ENCODE measurements at regions not wholly inside any gene's neighbourhood (a gene's known extent, or its start where the extent isn't known, plus 50 kb on each side); places are given as distances from the start of the nearest gene placed in this dataset.

GRCh38 chr5:175096469-175097165, 347.4 kb downstream of the DRD1 start:
- no peak for TF ChIP-seq CTCF (conservative IDR thresholded peaks at IDR 0.05; ENCODE audit: low read depth, low read length)
- no peak for DNase-seq (ENCODE audit: low read depth)
- no peak overlapping the region for H3K4me3 ChIP-seq (ENCODE audit: low read length)

GRCh38 chr5:175094461-175094860, 349.5 kb downstream of the DRD1 start:
- H3K4me3 ChIP-seq (ENCODE audit: low read length), result no peak overlapping the region
- DNase-seq (ENCODE audit: low read depth), result no peak
- TF ChIP-seq CTCF (conservative IDR thresholded peaks at IDR 0.05; ENCODE audit: low read depth, low read length), result no peak

- no peak overlapping the region for H3K4me3 ChIP-seq (ENCODE audit: low read length)
- DNase-seq (ENCODE audit: low read depth), result no peak
- no peak for TF ChIP-seq CTCF (conservative IDR thresholded peaks at IDR 0.05; ENCODE audit: low read depth, low read length)
These were observed 351.3 kb downstream of the DRD1 start for GRCh38 chr5:175092691-175093090.

- no peak for TF ChIP-seq CTCF (conservative IDR thresholded peaks at IDR 0.05; ENCODE audit: low read depth, low read length)
- H3K4me3 ChIP-seq (ENCODE audit: low read length), result no peak overlapping the region
- DNase-seq (ENCODE audit: low read depth), result no peak
These were observed 355.0 kb downstream of the DRD1 start for GRCh38 chr5:175088963-175089362.

- H3K4me3 ChIP-seq (ENCODE audit: low read length), result no peak overlapping the region
- no peak for TF ChIP-seq CTCF (conservative IDR thresholded peaks at IDR 0.05; ENCODE audit: low read depth, low read length)
- no peak for DNase-seq (ENCODE audit: low read depth)
These were observed 358.6 kb downstream of the MSX2 start for GRCh38 chr5:175082866-175083590.

GRCh38 chr5:175082346-175082745, 358.0 kb downstream of the MSX2 start:
- no peak for DNase-seq (ENCODE audit: low read depth)
- H3K4me3 ChIP-seq (ENCODE audit: low read length), result no peak overlapping the region
- TF ChIP-seq CTCF (conservative IDR thresholded peaks at IDR 0.05; ENCODE audit: low read depth, low read length), result no peak

- no peak overlapping the region for H3K4me3 ChIP-seq (ENCODE audit: low read length)
- no peak for DNase-seq (ENCODE audit: low read depth)
- TF ChIP-seq CTCF (conservative IDR thresholded peaks at IDR 0.05; ENCODE audit: low read depth, low read length), result no peak
These were observed 355.3 kb downstream of the MSX2 start for GRCh38 chr5:175079707-175080106.
